ENCODE measurements at regions not wholly inside any gene's neighbourhood (a gene's known extent, or its start where the extent isn't known, plus 50 kb on each side); places are given as distances from the start of the nearest gene placed in this dataset.
"Not testable (repeated sequence)": the region's sequence is repeated elsewhere in the genome, so short reads cannot be mapped to it uniquely, and the experiment has no call there.

DNA sequence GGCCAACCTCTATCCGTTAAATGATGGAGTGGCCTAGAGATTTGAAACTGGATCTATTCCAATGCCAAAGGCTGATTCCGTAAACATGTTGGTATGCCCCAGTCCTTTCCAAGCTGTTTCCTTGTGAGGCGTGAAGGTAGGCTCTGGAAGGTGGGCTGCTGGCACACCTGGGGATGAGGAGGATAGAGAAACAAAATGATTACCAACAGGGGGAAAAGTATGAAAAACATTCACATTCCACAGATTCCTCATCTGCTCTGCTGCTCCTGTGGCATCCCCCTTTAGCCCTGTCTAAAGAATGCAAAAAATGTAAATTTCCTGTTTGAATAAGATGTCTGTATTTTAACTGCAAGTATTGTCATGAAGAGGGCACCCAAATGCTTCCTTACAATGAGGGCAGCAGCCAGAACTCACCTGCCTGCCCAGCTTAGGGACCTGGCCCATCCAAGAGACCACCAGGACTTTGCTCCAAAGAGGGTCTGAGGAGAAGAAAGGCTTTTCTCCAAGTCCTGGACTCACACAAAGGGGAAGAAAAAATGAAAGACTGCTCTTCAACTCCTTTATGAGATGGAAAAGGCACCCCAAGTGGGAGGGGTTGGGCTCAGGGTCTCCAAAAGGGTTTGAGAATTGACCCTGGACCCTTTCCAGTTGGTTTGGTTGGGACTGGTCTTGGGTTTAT, 132.3 kb upstream of the PELI1 start:
- H3K4me3 ChIP-seq (ENCODE audit: low read length): no peak overlapping the region
- H3K27me3 ChIP-seq (ENCODE audit: low read depth, low read length): no peaks in the 10 kb centered on the region
- H3K4me2 ChIP-seq (ENCODE audit: low read length): no peak overlapping the region
- peaks cover 10% of the 10 kb centered on the region for H3K4me1 ChIP-seq (ENCODE audit: low read length)
- H3K36me3 ChIP-seq (replicated peaks; ENCODE audit: low read depth, low read length): no peaks in the 10 kb centered on the region
- no peaks in the 10 kb centered on the region for H4K20me1 ChIP-seq (ENCODE audit: insufficient read depth, low read length)
- no peak overlapping the region for H3K9ac ChIP-seq (ENCODE audit: low read length)
- no peak overlapping the region for H2AFZ ChIP-seq (ENCODE audit: low read depth, low read length)
- H3K27ac ChIP-seq (ENCODE audit: low read length): no peak overlapping the region
- H3K9me3 ChIP-seq (ENCODE audit: insufficient read depth, low read length): no peaks in the 10 kb centered on the region
- TF ChIP-seq EZH2phosphoT487 (IDR thresholded peaks at IDR 0.05; ENCODE audit: low read depth) (no peak), CTCF (IDR thresholded peaks at IDR 0.05; ENCODE audit: low read depth, low read length) (no peak)
- H3K79me2 ChIP-seq (ENCODE audit: low read length): no peaks in the 10 kb centered on the region

GRCh38 chr2:64277101-64277849, 133.1 kb upstream of the PELI1 start:
- no peaks in the 10 kb centered on the region for H3K27me3 ChIP-seq (ENCODE audit: low read depth, low read length)
- H2AFZ ChIP-seq (ENCODE audit: low read depth, low read length): no peak overlapping the region
- TF ChIP-seq EZH2phosphoT487 (IDR thresholded peaks at IDR 0.05; ENCODE audit: low read depth): no peak
- TF ChIP-seq CTCF (IDR thresholded peaks at IDR 0.05; ENCODE audit: low read depth, low read length): no peak
- H3K9me3 ChIP-seq (ENCODE audit: insufficient read depth, low read length): no peaks in the 10 kb centered on the region
- H3K4me2 ChIP-seq (ENCODE audit: low read length): no peak overlapping the region
- H4K20me1 ChIP-seq (ENCODE audit: insufficient read depth, low read length): no peaks in the 10 kb centered on the region
- H3K79me2 ChIP-seq (ENCODE audit: low read length): no peaks in the 10 kb centered on the region
- no peak overlapping the region for H3K27ac ChIP-seq (ENCODE audit: low read length)
- H3K4me3 ChIP-seq (ENCODE audit: low read length): no peak overlapping the region
- peaks cover 10% of the 10 kb centered on the region for H3K4me1 ChIP-seq (ENCODE audit: low read length)
- H3K9ac ChIP-seq (ENCODE audit: low read length): no peak overlapping the region
- H3K36me3 ChIP-seq (replicated peaks; ENCODE audit: low read depth, low read length): no peaks in the 10 kb centered on the region

DNA sequence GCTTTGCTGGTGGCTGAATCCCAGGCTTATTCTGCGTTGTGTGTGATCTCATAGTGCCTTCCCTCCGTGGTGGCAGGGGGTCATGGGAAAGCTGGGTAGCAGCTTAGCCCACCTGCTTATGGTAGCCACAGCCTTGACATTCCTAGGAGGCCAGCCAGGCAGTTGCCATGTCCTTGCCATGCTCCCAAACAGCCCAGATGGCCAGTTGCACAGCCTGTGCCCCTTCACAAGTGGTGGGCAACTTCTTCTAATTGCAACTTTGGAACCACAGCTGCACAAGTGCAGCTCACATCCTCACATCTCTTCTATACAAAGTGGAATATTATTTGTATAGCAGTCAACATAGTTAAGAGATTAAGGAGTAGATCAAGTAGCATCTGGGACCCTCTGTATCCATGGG, 136.6 kb upstream of the PELI1 start:
- not testable (repeated sequence) for H3K4me3 ChIP-seq (ENCODE audit: low read length); H3K27ac ChIP-seq (ENCODE audit: low read length); H3K9me3 ChIP-seq (ENCODE audit: insufficient read depth, low read length); H3K4me2 ChIP-seq (ENCODE audit: low read length); H3K79me2 ChIP-seq (ENCODE audit: low read length); H4K20me1 ChIP-seq (ENCODE audit: insufficient read depth, low read length); H2AFZ ChIP-seq (ENCODE audit: low read depth, low read length); H3K27me3 ChIP-seq (ENCODE audit: low read depth, low read length); H3K9ac ChIP-seq (ENCODE audit: low read length); H3K36me3 ChIP-seq (replicated peaks; ENCODE audit: low read depth, low read length)
- peaks cover 33% of the 10 kb centered on the region for H3K4me1 ChIP-seq (ENCODE audit: low read length)

DNA sequence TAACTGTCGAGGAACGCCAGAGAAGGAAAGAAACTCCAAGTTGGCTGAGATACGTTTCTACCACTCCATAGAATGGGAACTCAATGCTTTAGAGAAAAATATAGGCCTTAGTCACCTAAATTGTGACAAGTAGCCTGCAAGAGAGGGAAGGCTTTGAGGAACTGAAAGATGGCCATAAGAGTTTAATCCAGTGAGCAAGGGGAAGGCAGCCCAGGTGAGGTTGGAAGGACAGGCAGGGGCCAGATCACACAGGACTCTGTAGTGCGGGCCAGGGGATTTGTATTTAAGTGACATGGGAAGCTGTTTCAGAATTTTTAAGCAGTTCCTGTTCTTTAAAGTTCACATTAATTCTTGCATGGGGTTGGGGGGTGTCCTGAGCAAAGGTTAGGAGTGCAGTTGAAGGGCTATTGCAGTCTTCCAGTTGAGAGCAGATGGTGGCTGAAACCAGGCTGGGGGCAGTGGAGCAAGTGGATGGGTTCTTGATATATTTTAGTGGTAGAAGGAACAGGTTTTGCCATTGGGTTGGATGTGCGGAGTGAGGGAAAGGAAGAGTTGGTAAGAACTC, 138.9 kb upstream of the PELI1 start:
- peak overlapping the region; percentile 27; the same call in 1 of the 2 replicates for H3K27ac ChIP-seq (ENCODE audit: low read length)
- H3K9ac ChIP-seq (ENCODE audit: low read length): peak overlapping the region; percentile 19; the same call in 1 of the 2 replicates
- peak overlapping the region; percentile 78 for H3K4me2 ChIP-seq (ENCODE audit: low read length)

More for the DNA sequence above, 138.9 kb upstream of the PELI1 start:
- H2AFZ ChIP-seq (ENCODE audit: low read depth, low read length): peak overlapping the region; percentile 72
- TF ChIP-seq CTCF (IDR thresholded peaks at IDR 0.05; ENCODE audit: low read depth, low read length): no peak
- no peaks in the 10 kb centered on the region for H3K79me2 ChIP-seq (ENCODE audit: low read length)
- H3K4me1 ChIP-seq (ENCODE audit: low read length): peaks cover 28% of the 10 kb centered on the region
- peak overlapping the region; percentile 59 for H3K4me3 ChIP-seq (ENCODE audit: low read length)
- H3K9me3 ChIP-seq (ENCODE audit: insufficient read depth, low read length): no peaks in the 10 kb centered on the region
- H4K20me1 ChIP-seq (ENCODE audit: insufficient read depth, low read length): no peaks in the 10 kb centered on the region
- no peaks in the 10 kb centered on the region for H3K36me3 ChIP-seq (replicated peaks; ENCODE audit: low read depth, low read length)
- H3K27me3 ChIP-seq (ENCODE audit: low read depth, low read length): no peaks in the 10 kb centered on the region

Measured in OCI-LY3 (cell line).